GM12892 (cell line): ENCODE measurements at regions not wholly inside any gene's neighbourhood (a gene's known extent, or its start where the extent isn't known, plus 50 kb on each side); places are given as distances from the start of the nearest gene placed in this dataset.

Experiments
- POLR2A ChIP-seq: IDR thresholded peaks from 2 replicates; pipeline ENCODE4 v1.6.1; 2011; ENCODE audit warnings: low read depth, low read length, control low read depth
- TAF1 ChIP-seq: IDR thresholded peaks from 2 replicates; pipeline ENCODE4 v1.6.1; 2011; ENCODE audit warnings: low read depth, mild to moderate bottlenecking, control low read depth, low read length, borderline replicate concordance

- TF ChIP-seq POLR2A = no peak
- TF ChIP-seq TAF1 = no peak
Observed at GRCh38 chr15:62712455-62712839, 330.1 kb upstream of the TPM1 start.
